ENCODE measurements at regions not wholly inside any gene's neighbourhood (a gene's known extent, or its start where the extent isn't known, plus 50 kb on each side); places are given as distances from the start of the nearest gene placed in this dataset.
"Not testable (repeated sequence)": the region's sequence is repeated elsewhere in the genome, so short reads cannot be mapped to it uniquely, and the experiment has no call there.

- H3K9ac ChIP-seq (ENCODE audit: low read length), result peak overlapping the region; percentile 72; the same call in 1 of the 2 replicates
- no peaks in the 10 kb centered on the region for H3F3A ChIP-seq (ENCODE audit: low read length, unreplicated experiment)
- H3K4me3 ChIP-seq (ENCODE audit: low read length), result no peak overlapping the region
- peak overlapping the region; percentile 97 for H3K27ac ChIP-seq (ENCODE audit: low read length)
- H2AFZ ChIP-seq (ENCODE audit: low read length), result no peak overlapping the region
- H3K4me1 ChIP-seq (ENCODE audit: insufficient read depth, low read length), result peaks cover 39% of the 10 kb centered on the region
- H3K4me2 ChIP-seq (ENCODE audit: low read length), result peak overlapping the region; percentile 47; the same call in 1 of the 2 replicates
- BruUV-seq (replicated peaks), result TSS peak; percentile 77
- POLR2A ChIA-PET (ENCODE audit: unreplicated experiment), result interaction anchor here (0.6 kb wide), 2 partner anchors 92 to 243 kb away, joined by 3 to 5 read pairs; no protein-coding TSS in a partner anchor
- H3K79me2 ChIP-seq (ENCODE audit: low read length), result no peaks in the 10 kb centered on the region
- peak; percentile 87 for ATAC-seq
- no peaks in the 10 kb centered on the region for H3K9me2 ChIP-seq (replicated peaks; ENCODE audit: low read length)
- H3K27me3 ChIP-seq (ENCODE audit: low read length), result no peaks in the 10 kb centered on the region
- no peaks in the 10 kb centered on the region for H3K9me3 ChIP-seq (ENCODE audit: low read length)
- H3K36me3 ChIP-seq (ENCODE audit: low read depth, low read length), result no peaks in the 10 kb centered on the region
- peak; percentile 91 for DNase-seq
- TF ChIP-seq CTCF (conservative IDR thresholded peaks at IDR 0.05; ENCODE audit: low read depth, low read length) (0 out of 2 replicates have a peak, but pooled peaks have one; percentile 11), EZH2 (IDR thresholded peaks at IDR 0.05; ENCODE audit: low read length, unreplicated experiment) (no peak)
- intact Hi-C loops (cut with micrococcal nuclease), result loop anchor here (10.0 kb wide), 1 partner anchor 159 kb away; no protein-coding TSS in a partner anchor
- CTCF ChIA-PET, result interaction anchor here (0.6 kb wide), 1 partner anchor 60 kb away, joined by 6 read pairs; no protein-coding TSS in a partner anchor
- no peaks in the 10 kb centered on the region for H4K20me1 ChIP-seq (ENCODE audit: low read length)
Measured at GRCh38 chr1:55443175-55443915, 228.2 kb upstream of the USP24 start.

- ATAC-seq (no peak), DNase-seq (no peak)
- Histone ChIP-seq H2AFZ (ENCODE audit: low read length) (no peak overlapping the region), H3K27me3 (ENCODE audit: low read length) (no peaks in the 10 kb centered on the region), H3K4me2 (ENCODE audit: low read length) (no peak overlapping the region), H3K9me2 (replicated peaks; ENCODE audit: low read length) (no peaks in the 10 kb centered on the region), H3F3A (ENCODE audit: low read length, unreplicated experiment) (no peaks in the 10 kb centered on the region), H3K4me1 (ENCODE audit: insufficient read depth, low read length) (peaks cover 24% of the 10 kb centered on the region), H3K27ac (ENCODE audit: low read length) (no peak overlapping the region), H3K9me3 (ENCODE audit: low read length) (no peaks in the 10 kb centered on the region), H3K4me3 (ENCODE audit: low read length) (no peak overlapping the region), H3K9ac (ENCODE audit: low read length) (no peak overlapping the region), H4K20me1 (ENCODE audit: low read length) (no peaks in the 10 kb centered on the region), H3K36me3 (ENCODE audit: low read depth, low read length) (no peaks in the 10 kb centered on the region), H3K79me2 (ENCODE audit: low read length) (no peaks in the 10 kb centered on the region)
- intact Hi-C loops (cut with micrococcal nuclease), result loop anchor here (10.0 kb wide), 1 partner anchor 157 kb away; no protein-coding TSS in a partner anchor
- ChIA-PET POLR2A (ENCODE audit: unreplicated experiment) (no interaction called here), CTCF (no interaction called here)
- no TSS peak for BruUV-seq (replicated peaks)
- TF ChIP-seq EZH2phosphoT487 (IDR thresholded peaks at IDR 0.05; ENCODE audit: borderline replicate concordance, low read length) (no peak), CTCF (conservative IDR thresholded peaks at IDR 0.05; ENCODE audit: low read depth, low read length) (no peak), EZH2 (IDR thresholded peaks at IDR 0.05; ENCODE audit: low read length, unreplicated experiment) (no peak)
Measured at GRCh38 chr1:55441489-55441888, 226.3 kb upstream of the USP24 start.

DNA sequence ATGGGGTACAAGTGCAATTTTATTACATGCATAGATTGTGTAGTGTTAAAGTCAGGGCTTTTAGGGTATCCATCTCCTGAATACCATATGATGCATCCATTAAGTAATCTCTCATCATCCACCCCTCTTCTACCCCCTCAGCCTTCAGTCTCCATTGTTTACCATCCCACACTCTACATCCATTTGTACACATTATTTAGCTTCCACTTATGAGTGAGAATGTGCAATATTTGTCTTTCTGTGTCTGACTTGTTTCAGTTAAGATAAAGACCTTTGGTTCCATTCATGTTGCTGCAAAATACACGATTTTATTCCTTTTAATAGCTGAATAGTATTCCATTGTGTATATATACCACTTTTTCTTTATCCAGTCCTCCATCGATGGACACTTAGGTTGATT, 222.5 kb upstream of the USP24 start:
- no peaks in the 10 kb centered on the region for H3K36me3 ChIP-seq (ENCODE audit: low read depth, low read length)
- POLR2A ChIA-PET (ENCODE audit: unreplicated experiment), result no interaction called here
- H3K27me3 ChIP-seq (ENCODE audit: low read length), result no peaks in the 10 kb centered on the region
- no peaks in the 10 kb centered on the region for H3K4me1 ChIP-seq (ENCODE audit: insufficient read depth, low read length)
- no peak overlapping the region for H3K9ac ChIP-seq (ENCODE audit: low read length)
- intact Hi-C loops (cut with micrococcal nuclease), result no loop called here
- CTCF ChIA-PET, result no interaction called here
- no peak overlapping the region for H3K4me2 ChIP-seq (ENCODE audit: low read length)
- no peak overlapping the region for H3K4me3 ChIP-seq (ENCODE audit: low read length)
- no peaks in the 10 kb centered on the region for H3K79me2 ChIP-seq (ENCODE audit: low read length)
- H3K9me2 ChIP-seq (replicated peaks; ENCODE audit: low read length), result no peaks in the 10 kb centered on the region
- DNase-seq (no peak), ATAC-seq (no peak)
- no peaks in the 10 kb centered on the region for H3K9me3 ChIP-seq (ENCODE audit: low read length)
- BruUV-seq (replicated peaks), result no TSS peak
- TF ChIP-seq CTCF (conservative IDR thresholded peaks at IDR 0.05; ENCODE audit: low read depth, low read length) (no peak), EZH2phosphoT487 (IDR thresholded peaks at IDR 0.05; ENCODE audit: borderline replicate concordance, low read length) (no peak), EZH2 (IDR thresholded peaks at IDR 0.05; ENCODE audit: low read length, unreplicated experiment) (no peak)
- H4K20me1 ChIP-seq (ENCODE audit: low read length), result no peaks in the 10 kb centered on the region
- no peak overlapping the region for H3K27ac ChIP-seq (ENCODE audit: low read length)
- H2AFZ ChIP-seq (ENCODE audit: low read length), result no peak overlapping the region
- no peaks in the 10 kb centered on the region for H3F3A ChIP-seq (ENCODE audit: low read length, unreplicated experiment)

DNA sequence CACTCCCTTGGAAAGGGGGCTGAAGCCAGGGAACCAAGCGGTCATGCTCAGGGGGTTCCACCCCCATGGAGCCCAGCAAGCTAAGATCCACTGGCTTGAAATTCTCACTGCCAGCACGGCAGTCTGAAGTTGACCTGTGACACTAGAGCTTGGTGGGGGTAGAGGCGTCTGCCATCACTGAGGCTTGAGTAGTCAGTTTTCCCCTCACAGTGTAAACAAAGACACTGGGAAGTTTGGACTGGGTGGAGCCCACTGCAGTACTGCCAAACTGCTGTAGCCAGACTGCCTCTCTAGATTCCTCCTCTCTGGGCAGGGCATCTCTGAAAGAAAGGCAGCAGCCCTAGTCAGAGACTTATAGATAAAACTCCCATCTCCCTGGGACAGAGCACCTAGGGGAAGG, 215.6 kb upstream of the USP24 start:
- H3K9me3 ChIP-seq (ENCODE audit: low read length); ATAC-seq; intact Hi-C loops (cut with micrococcal nuclease); H4K20me1 ChIP-seq (ENCODE audit: low read length); H3K79me2 ChIP-seq (ENCODE audit: low read length); BruUV-seq (replicated peaks); H3K27me3 ChIP-seq (ENCODE audit: low read length); H3K9me2 ChIP-seq (replicated peaks; ENCODE audit: low read length); H3K4me3 ChIP-seq (ENCODE audit: low read length); H3F3A ChIP-seq (ENCODE audit: low read length, unreplicated experiment); H3K36me3 ChIP-seq (ENCODE audit: low read depth, low read length); CTCF ChIA-PET: not testable (repeated sequence)
- peak overlapping the region; percentile 65; the same call in 1 of the 2 replicates for H3K4me2 ChIP-seq (ENCODE audit: low read length)
- peaks cover 46% of the 10 kb centered on the region for H3K4me1 ChIP-seq (ENCODE audit: insufficient read depth, low read length)
- POLR2A ChIA-PET (ENCODE audit: unreplicated experiment), result interaction anchor here (0.6 kb wide), 1 partner anchor 876 kb away, joined by 3 read pairs; no protein-coding TSS in a partner anchor
- peak; percentile 42 for DNase-seq
- H2AFZ ChIP-seq (ENCODE audit: low read length), result 0 out of 2 replicates have a peak overlapping the region, but pooled peaks have one; percentile 33
- H3K9ac ChIP-seq (ENCODE audit: low read length), result peak overlapping the region; percentile 81
- H3K27ac ChIP-seq (ENCODE audit: low read length), result peak overlapping the region; percentile 99
